ENCODE measurements at regions not wholly inside any gene's neighbourhood (a gene's known extent, or its start where the extent isn't known, plus 50 kb on each side); places are given as distances from the start of the nearest gene placed in this dataset.

- no peak for TF ChIP-seq CTCF (conservative IDR thresholded peaks at IDR 0.05; ENCODE audit: low read depth, low read length)
- no peak overlapping the region for H3K4me3 ChIP-seq (ENCODE audit: low read depth, low read length)
- no peak for DNase-seq (ENCODE audit: low read depth)
These were observed 603.3 kb upstream of the PTCHD4 start for GRCh38 chr6:48714250-48714649.

- DNase-seq (ENCODE audit: low read depth): no peak
- no peak for TF ChIP-seq CTCF (conservative IDR thresholded peaks at IDR 0.05; ENCODE audit: low read depth, low read length)
- no peak overlapping the region for H3K4me3 ChIP-seq (ENCODE audit: low read depth, low read length)
These were observed 602.6 kb upstream of the PTCHD4 start for GRCh38 chr6:48713612-48714011.

- DNase-seq (ENCODE audit: low read depth): no peak
- no peak overlapping the region for H3K4me3 ChIP-seq (ENCODE audit: low read depth, low read length)
- TF ChIP-seq CTCF (conservative IDR thresholded peaks at IDR 0.05; ENCODE audit: low read depth, low read length): no peak
These were observed 595.3 kb upstream of the PTCHD4 start for GRCh38 chr6:48706310-48706709.

DNA sequence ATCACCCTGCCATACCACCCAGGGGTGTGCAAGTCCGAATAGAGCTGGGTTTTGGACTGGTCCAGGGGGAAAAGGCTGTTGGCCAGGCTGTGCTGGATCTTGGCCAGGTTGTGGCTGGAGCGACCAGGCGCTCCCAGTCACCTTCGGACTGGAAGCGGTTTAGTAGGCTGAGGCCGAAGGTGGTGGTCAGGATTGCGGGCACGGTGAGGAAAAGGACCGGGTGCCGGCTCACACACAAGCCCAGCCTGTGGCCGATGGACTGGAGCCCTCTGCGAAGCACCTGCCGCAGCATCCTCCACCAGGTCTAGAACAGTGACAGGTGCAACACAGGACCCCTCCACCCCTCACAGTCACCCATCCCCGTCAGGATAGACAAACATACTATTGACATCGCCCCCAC is 590.6 kb upstream of the PTCHD4 start:
- no peak overlapping the region for H3K4me3 ChIP-seq (ENCODE audit: low read depth, low read length)
- TF ChIP-seq CTCF (conservative IDR thresholded peaks at IDR 0.05; ENCODE audit: low read depth, low read length): no peak
- DNase-seq (ENCODE audit: low read depth): no peak

GRCh38 chr6:48695872-48696271 is 584.9 kb upstream of the PTCHD4 start:
- no peak for TF ChIP-seq CTCF (conservative IDR thresholded peaks at IDR 0.05; ENCODE audit: low read depth, low read length)
- H3K4me3 ChIP-seq (ENCODE audit: low read depth, low read length): no peak overlapping the region
- DNase-seq (ENCODE audit: low read depth): no peak

DNA sequence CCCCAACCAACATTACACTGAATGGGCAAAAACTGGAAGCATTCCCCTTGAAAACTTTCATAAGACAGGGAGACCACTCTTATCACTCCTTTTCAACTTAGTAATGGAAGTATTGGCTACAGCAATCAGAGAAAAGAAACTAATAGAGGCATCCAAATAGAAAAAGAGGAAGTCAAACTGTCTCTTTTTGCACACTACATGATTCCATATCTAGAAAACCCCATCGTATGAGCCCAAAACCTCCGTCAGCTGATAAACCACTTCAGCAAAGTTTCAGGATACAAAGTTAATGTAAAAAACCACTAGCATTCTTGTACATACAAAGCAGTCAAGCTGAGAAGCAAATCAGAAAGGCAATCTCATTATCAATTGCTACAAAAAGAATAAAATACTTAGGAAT is 580.4 kb upstream of the PTCHD4 start:
- TF ChIP-seq CTCF (conservative IDR thresholded peaks at IDR 0.05; ENCODE audit: low read depth, low read length): no peak
- DNase-seq (ENCODE audit: low read depth): no peak
- no peak overlapping the region for H3K4me3 ChIP-seq (ENCODE audit: low read depth, low read length)

DNA sequence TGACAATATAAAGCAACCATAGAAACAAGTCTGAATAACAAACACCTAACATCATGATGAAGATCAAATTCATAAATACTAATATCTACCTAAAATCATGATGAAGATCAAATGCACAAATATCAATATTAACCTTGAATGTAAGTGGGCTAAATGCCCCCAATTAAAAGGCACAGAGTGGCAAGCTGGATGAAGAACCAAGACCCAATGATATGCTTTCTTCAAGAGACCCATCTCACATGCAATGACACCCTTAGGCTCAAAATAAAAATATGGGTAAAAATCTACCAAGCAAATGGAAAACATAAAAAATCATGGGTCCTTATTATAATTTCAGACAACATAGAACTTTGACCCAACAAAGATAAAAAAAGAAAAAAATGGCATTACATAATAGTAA is 578.5 kb upstream of the PTCHD4 start:
- no peak overlapping the region for H3K4me3 ChIP-seq (ENCODE audit: low read depth, low read length)
- TF ChIP-seq CTCF (conservative IDR thresholded peaks at IDR 0.05; ENCODE audit: low read depth, low read length): no peak
- DNase-seq (ENCODE audit: low read depth): peak; percentile 6
